GM13976 (cell line): ENCODE measurements at regions not wholly inside any gene's neighbourhood (a gene's known extent, or its start where the extent isn't known, plus 50 kb on each side); places are given as distances from the start of the nearest gene placed in this dataset.
A peak's percentile ranks its signal among the peaks of the same experiment; 100 is the strongest.

ENCODE experiments used
- DNase-seq: peaks from one replicate; pipeline ENCODE4 v3.0.0; 2012; ENCODE audit warnings: low spot score
- in situ Hi-C: fragments of 300-500 bp; cut with MboI; formaldehyde crosslinking; loops from one replicate; pipeline ENCODE4 v1.12.0; 2022; ENCODE audit warnings: low sequenced_read_pairs, mixed read lengths, inconsistent platforms; ENCODE audit not compliant: unreplicated experiment
- TF ChIP-seq, protein P1 (sequence below): IDR thresholded peaks from 2 replicates; pipeline ENCODE4 v1.5.1; 2012; ENCODE audit warnings: borderline replicate concordance, mild to moderate bottlenecking; ENCODE audit not compliant: insufficient read depth; ENCODE audit errors: extremely low read depth, missing control alignments, control extremely low read depth

DNA sequence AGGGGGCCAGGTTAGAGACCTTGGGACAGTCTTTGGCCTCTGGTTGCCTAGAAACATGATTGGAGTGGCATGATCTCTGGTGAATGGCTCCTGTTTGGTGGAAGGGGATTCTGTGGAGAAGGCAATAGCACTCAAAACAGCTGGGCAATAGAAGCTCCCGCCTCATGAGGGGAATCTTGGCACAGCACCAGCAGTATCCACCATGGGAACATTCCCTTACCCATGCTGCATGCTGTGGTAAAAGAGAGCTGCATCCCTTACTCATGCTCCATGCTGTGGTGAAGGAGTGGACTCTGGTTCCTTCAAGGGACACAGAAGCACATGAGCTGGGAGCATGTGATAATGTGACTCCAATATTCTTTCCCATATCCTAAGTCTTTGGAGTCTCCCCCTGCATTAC is 160.6 kb downstream of the PJA2 start:
- TF ChIP-seq, protein P1, sequence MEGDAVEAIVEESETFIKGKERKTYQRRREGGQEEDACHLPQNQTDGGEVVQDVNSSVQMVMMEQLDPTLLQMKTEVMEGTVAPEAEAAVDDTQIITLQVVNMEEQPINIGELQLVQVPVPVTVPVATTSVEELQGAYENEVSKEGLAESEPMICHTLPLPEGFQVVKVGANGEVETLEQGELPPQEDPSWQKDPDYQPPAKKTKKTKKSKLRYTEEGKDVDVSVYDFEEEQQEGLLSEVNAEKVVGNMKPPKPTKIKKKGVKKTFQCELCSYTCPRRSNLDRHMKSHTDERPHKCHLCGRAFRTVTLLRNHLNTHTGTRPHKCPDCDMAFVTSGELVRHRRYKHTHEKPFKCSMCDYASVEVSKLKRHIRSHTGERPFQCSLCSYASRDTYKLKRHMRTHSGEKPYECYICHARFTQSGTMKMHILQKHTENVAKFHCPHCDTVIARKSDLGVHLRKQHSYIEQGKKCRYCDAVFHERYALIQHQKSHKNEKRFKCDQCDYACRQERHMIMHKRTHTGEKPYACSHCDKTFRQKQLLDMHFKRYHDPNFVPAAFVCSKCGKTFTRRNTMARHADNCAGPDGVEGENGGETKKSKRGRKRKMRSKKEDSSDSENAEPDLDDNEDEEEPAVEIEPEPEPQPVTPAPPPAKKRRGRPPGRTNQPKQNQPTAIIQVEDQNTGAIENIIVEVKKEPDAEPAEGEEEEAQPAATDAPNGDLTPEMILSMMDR = no peak
- in situ Hi-C loops = no loop called here
- DNase-seq = no peak

DNA sequence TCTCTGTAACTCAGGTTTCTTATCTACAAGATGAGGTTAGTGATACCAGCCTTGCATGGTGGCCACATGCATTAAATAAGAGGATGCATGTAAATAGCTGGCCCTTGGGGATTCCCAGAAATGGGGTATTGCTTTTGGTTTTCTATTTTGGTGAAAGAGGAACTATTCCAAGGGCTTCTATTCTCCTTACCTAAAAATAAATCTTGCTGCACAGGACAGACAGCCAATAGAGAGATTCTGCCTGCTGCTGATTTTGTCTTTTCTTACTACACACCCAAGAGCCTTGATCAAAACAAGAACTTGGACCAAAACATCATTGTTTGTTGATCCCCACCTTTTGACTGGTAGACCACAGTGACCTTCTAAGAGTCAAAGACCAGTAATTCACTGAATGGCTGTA is 161.8 kb downstream of the PJA2 start:
- DNase-seq = peak; percentile 46
- in situ Hi-C loops = no loop called here
- TF ChIP-seq, protein P1 = no peak

DNA sequence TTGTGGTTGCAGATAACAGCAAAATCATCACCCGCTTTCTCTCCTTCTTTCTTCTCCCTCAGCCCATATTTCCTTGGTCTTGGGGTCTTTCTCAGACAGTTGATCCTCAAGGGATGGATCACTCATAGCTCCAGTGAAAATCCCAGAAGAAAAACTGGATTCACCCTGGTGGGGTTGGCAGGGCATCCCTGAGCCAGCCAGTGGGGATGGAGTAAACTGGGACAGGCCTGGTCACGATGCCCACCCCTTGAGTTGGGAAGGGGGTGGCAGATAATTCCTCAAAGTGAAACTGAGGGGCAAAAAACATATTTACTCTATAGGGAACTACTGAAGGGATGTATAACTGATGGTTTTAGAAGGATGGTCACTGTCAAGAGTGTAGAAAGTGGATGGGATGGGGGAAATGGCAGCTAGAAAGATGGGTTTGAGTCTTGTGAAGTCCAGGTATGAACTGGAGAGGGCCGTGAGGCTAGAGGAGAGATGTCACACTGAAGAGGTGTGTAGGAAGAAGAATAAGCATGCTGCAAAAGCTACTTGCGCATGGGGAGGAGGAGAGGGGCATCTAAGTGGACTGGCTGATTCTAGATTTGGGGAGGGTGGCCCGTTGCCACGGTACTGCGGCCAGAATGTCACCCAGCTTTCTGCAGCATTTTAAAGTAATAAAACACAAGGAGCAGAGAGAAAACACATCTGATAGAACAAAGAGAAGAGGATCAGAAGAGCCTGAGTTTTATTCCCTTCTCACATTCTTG is 162.8 kb downstream of the PJA2 start:
- in situ Hi-C loops = no loop called here
- TF ChIP-seq, protein P1 = no peak
- no peak for DNase-seq
